Spleen (tissue), 11 donors: ENCODE measurements at regions not wholly inside any gene's neighbourhood (a gene's known extent, or its start where the extent isn't known, plus 50 kb on each side); places are given as distances from the start of the nearest gene placed in this dataset.

Experiments used
- DNase-seq: peaks from one replicate; pipeline ENCODE4 v3.0.0-alpha.2; 2020
- H3K27ac ChIP-seq, 8 donors: fragments of 200-600 bp; sonication (generic) in 7 of 8; 1 replicate in 4 of 8; 2 replicates in 4 of 8; pipeline versions ENCODE4 v1.5.0 to v1.8.0; 2016 to 2021; ENCODE audit warnings: inconsistent platforms in 4 of 8, mild to moderate bottlenecking in 4 of 8, moderate library complexity in 1 of 8
- H3K27me3 ChIP-seq, 7 donors: fragments of 200-600 bp; sonication (generic) in 6 of 7; replicated peaks in 1 of 7; 1 replicate in 4 of 7; 2 replicates in 3 of 7; pipeline versions ENCODE4 v1.5.0 to v1.8.0; 2016 to 2021; ENCODE audit warnings: inconsistent platforms in 3 of 7, mild to moderate bottlenecking in 1 of 7
- H3K36me3 ChIP-seq, 6 donors: fragments of 200-600 bp; sonication (generic) in 5 of 6; 1 replicate in 4 of 6; 2 replicates in 2 of 6; pipeline versions ENCODE4 v1.5.0 to v1.8.0; 2016 to 2021; ENCODE audit warnings: inconsistent platforms in 2 of 6
- H3K4me1 ChIP-seq, 6 donors: fragments of 200-600 bp; sonication (generic) in 5 of 6; 1 replicate in 3 of 6; 2 replicates in 3 of 6; pipeline versions ENCODE4 v1.5.0 to v1.8.0; 2016 to 2021; ENCODE audit warnings: inconsistent platforms in 3 of 6
- H3K4me3 ChIP-seq, 8 donors: fragments of 200-600 bp; sonication (generic) in 7 of 8; 1 replicate in 4 of 8; 2 replicates in 4 of 8; pipeline versions ENCODE4 v1.5.0 to v1.8.0; 2016 to 2021; ENCODE audit warnings: inconsistent platforms in 4 of 8, mild to moderate bottlenecking in 4 of 8, moderate library complexity in 2 of 8
- H3K9me3 ChIP-seq, 8 donors: fragments of 200-600 bp; sonication (generic) in 7 of 8; 1 replicate in 4 of 8; 2 replicates in 4 of 8; pipeline versions ENCODE4 v1.5.0 to v1.8.0; 2016 to 2021; ENCODE audit warnings: inconsistent platforms in 4 of 8
- POLR2A ChIP-seq, 3 donors: fragments of 450-650 bp; IDR thresholded peaks; one replicate each; pipeline ENCODE4 v1.5.1; 2017; ENCODE audit warnings: antibody characterized with exemption in 3 of 3, mild to moderate bottlenecking in 1 of 3
- POLR2AphosphoS5 ChIP-seq, 3 donors: sonication (generic); formaldehyde crosslinking; IDR thresholded peaks; one replicate each; pipeline ENCODE4 v1.5.1; 2017; ENCODE audit warnings: antibody characterized with exemption in 3 of 3
- WGBS, 5 donors: extraction: QIAGEN DNeasy Blood & Tissue Kit in 3 of 5; methylation state at CpG; one replicate each; pipeline versions ENCODE4 v1.1.5 to v1.1.7; 2013 to 2018; 5-methylcytosine and 5-hydroxymethylcytosine counted together
- intact Hi-C: fragments of 100-400 bp; cut with DNase I; formaldehyde crosslinking; loops from one replicate; pipeline ENCODE4 v1.15.0; 2023; ENCODE audit warnings: low total_unique reads
- TF ChIP-seq, protein P1 (sequence below), 11 experiments: fragments of 200-600 bp in 7 of 11; fragments of 450-650 bp in 4 of 11; sonication (generic) in 4 of 11; IDR thresholded peaks in 8 of 11; conservative IDR thresholded peaks in 3 of 11; 1 replicate in 7 of 11; 2 replicates in 4 of 11; pipeline versions ENCODE4 v1.4.0 to v1.8.0; 2016 to 2021; ENCODE audit warnings: antibody characterized with exemption in 11 of 11, inconsistent platforms in 4 of 11, mild to moderate bottlenecking in 1 of 11
- donor health status: healthy with polysubstance abuse.
- donor health status: DM: no; HTN: no; CAD: no; lungs with moderate emphysema.
- donor health status: DM: no; HTN: no; CAD: no.
- donor health status: Bipolar disorder and iron deficiency.
- donor health status: healthy.
- donor health status: DM: no; HTN: no; CAD: no.
- donor health status: DM: yes; HTN: yes; CAD: no.

DNA sequence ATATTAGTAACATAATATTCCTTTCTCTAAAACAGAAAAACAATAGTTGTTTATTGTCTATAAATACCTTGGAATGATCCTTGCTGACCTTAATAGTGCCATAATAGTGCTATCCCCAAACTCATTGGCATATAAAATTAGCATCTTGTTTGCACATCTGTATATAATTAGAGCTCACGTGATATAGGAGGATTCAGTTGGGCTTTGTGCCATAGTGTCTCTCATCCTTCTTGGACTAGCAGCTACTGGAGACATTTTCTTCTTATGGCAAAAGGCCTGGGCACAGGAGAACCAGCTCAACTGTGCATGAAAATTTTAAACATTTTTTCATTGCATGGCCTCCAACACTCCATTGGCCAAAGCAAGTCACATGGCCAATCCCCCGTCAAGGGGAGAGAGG is 342.5 kb downstream of the SPATA31D1 start:
- Histone ChIP-seq H3K4me1 (no peaks in the 10 kb centered on the region), H3K27ac (no peak overlapping the region), H3K9me3 (peaks cover 0 to 19% (median 10%) of the 10 kb centered on the region in 8 donors), H3K36me3 (no peaks in the 10 kb centered on the region), H3K4me3 (no peak overlapping the region), H3K27me3 (no peaks in the 10 kb centered on the region)
- TF ChIP-seq POLR2A (IDR thresholded peaks at IDR 0.05) (no peak), POLR2AphosphoS5 (IDR thresholded peaks at IDR 0.05) (no peak)
- TF ChIP-seq, protein P1, sequence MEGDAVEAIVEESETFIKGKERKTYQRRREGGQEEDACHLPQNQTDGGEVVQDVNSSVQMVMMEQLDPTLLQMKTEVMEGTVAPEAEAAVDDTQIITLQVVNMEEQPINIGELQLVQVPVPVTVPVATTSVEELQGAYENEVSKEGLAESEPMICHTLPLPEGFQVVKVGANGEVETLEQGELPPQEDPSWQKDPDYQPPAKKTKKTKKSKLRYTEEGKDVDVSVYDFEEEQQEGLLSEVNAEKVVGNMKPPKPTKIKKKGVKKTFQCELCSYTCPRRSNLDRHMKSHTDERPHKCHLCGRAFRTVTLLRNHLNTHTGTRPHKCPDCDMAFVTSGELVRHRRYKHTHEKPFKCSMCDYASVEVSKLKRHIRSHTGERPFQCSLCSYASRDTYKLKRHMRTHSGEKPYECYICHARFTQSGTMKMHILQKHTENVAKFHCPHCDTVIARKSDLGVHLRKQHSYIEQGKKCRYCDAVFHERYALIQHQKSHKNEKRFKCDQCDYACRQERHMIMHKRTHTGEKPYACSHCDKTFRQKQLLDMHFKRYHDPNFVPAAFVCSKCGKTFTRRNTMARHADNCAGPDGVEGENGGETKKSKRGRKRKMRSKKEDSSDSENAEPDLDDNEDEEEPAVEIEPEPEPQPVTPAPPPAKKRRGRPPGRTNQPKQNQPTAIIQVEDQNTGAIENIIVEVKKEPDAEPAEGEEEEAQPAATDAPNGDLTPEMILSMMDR (IDR thresholded peaks at IDR 0.05 in 8 of 11, conservative IDR thresholded peaks at IDR 0.05 in 3 of 11): no peak
- DNase-seq: no peak
- intact Hi-C loops: no loop called here
- WGBS, 5 donors: 65 to 96% (median 81%) methylated on average over 2 of the region's 2 CpGs

DNA sequence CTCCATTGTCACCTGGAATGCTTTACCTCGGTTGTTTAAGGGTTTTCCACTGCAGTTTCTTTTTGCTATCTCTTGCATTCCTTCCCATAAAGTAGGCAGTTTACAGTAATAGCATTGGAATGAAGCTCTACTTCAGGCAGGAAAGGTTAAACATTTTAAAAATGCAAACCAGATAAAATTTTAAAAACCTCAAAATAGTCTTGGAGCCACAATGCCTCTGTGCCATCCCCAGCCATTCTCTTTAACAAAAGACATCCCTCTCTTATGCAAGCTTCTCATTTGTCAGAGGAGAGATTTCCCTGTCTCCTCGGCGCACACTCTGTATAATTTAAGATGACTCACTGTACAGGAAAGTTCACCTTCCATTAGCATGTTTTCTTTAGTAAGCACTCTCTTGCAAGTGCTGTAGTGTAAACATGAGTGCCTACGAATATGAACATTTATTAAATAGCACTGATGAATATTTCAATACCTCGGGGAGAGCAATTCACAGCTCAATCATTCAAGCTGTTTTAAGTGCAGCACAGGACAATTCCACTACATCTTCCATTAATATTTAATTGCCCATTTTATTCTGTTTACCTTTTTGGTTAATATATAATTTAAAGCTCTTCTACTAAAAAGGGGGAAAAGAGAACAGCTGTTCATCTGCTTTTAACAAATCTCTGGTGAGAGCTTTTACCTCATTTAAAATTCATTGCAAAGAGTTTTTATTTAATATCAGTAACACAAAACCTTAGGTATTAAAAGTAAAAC is 343.6 kb downstream of the SPATA31D1 start:
- TF ChIP-seq POLR2A (IDR thresholded peaks at IDR 0.05) (no peak), POLR2AphosphoS5 (IDR thresholded peaks at IDR 0.05) (no peak)
- TF ChIP-seq, protein P1 (IDR thresholded peaks at IDR 0.05 in 8 of 11, conservative IDR thresholded peaks at IDR 0.05 in 3 of 11): no peak
- WGBS, 5 donors: 73 to 88% (median 83%) methylated on average over 5 of the region's 5 CpGs
- DNase-seq: no peak
- intact Hi-C loops: no loop called here
- H3K4me1 ChIP-seq: no peaks in the 10 kb centered on the region
- H3K27ac ChIP-seq: no peak overlapping the region
- H3K36me3 ChIP-seq: no peaks in the 10 kb centered on the region
- H3K9me3 ChIP-seq: peaks cover 0 to 8% (median 1%) of the 10 kb centered on the region in 8 donors
- no peaks in the 10 kb centered on the region for H3K27me3 ChIP-seq
- no peak overlapping the region for H3K4me3 ChIP-seq

DNA sequence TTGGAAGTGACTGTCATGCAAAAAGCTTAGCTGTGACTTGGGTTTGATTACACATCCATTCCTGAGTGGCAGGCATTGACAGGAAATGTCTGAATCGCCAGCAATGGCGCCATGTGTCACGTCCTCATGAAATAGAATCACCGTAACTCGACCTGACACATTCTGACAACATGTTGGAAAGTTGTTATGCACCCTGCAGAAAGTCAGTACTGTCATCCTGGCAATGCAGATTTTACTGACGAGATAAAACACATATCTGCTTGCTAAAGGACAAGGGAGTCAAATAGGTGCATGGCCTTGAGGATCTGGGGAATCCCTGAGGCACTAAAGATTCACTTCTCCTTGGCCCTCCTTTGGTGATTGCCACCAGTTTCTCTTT is 344.2 kb downstream of the SPATA31D1 start:
- no peaks in the 10 kb centered on the region for H3K36me3 ChIP-seq
- no peak overlapping the region for H3K27ac ChIP-seq
- H3K9me3 ChIP-seq: peaks cover 0 to 2% (median 0%) of the 10 kb centered on the region in 8 donors
- no peak overlapping the region for H3K4me3 ChIP-seq
- no peaks in the 10 kb centered on the region for H3K4me1 ChIP-seq
- 80 to 87% (median 83%) methylated on average over 6 of the region's 6 CpGs for WGBS, 5 donors
- intact Hi-C loops: no loop called here
- TF ChIP-seq, protein P1 (IDR thresholded peaks at IDR 0.05 in 8 of 11, conservative IDR thresholded peaks at IDR 0.05 in 3 of 11): no peak
- TF ChIP-seq POLR2A (IDR thresholded peaks at IDR 0.05) (no peak), POLR2AphosphoS5 (IDR thresholded peaks at IDR 0.05) (no peak)
- no peak for DNase-seq
- no peaks in the 10 kb centered on the region for H3K27me3 ChIP-seq

DNA sequence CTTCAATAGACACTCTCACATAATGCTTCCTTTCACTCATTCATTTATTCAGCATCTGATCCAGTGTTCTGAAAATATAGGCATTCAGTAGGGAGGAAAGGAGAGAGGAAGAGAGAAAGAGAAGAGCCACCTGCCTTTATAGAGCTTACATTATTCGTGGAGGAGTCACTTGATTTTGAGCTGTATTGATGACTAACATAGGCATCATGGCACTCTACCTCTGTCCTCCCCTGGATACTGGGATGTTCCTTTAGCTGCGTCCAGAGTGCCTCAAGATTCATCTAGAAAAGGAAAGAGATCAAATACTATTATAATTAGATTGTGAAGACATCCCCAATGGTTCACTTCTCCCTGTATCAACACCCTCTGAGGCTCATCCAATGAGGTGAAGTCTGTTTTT is 345.1 kb downstream of the SPATA31D1 start:
- Histone ChIP-seq H3K27ac (no peak overlapping the region), H3K9me3 (no peaks in the 10 kb centered on the region), H3K4me1 (peaks cover 0 to 2% (median 0%) of the 10 kb centered on the region in 6 donors), H3K36me3 (no peaks in the 10 kb centered on the region), H3K4me3 (no peak overlapping the region), H3K27me3 (no peaks in the 10 kb centered on the region)
- 61 to 79% (median 71%) methylated on average over 2 of the region's 2 CpGs for WGBS, 5 donors
- TF ChIP-seq POLR2AphosphoS5 (IDR thresholded peaks at IDR 0.05): no peak
- TF ChIP-seq, protein P1 (IDR thresholded peaks at IDR 0.05 in 8 of 11, conservative IDR thresholded peaks at IDR 0.05 in 3 of 11): no peak
- TF ChIP-seq POLR2A (IDR thresholded peaks at IDR 0.05): no peak
- no peak for DNase-seq
- intact Hi-C loops: no loop called here
